Lower leg skin (tissue), 3 donors: ENCODE measurements at regions not wholly inside any gene's neighbourhood (a gene's known extent, or its start where the extent isn't known, plus 50 kb on each side); places are given as distances from the start of the nearest gene placed in this dataset.

Experiments used
- CTCF ChIP-seq, 3 donors: fragments of 450-650 bp; IDR thresholded peaks; one replicate each; pipeline ENCODE4 v1.5.1; 2016; ENCODE audit warnings: antibody characterized with exemption in 3 of 3, mild to moderate bottlenecking in 3 of 3, moderate library complexity in 2 of 3
- POLR2A ChIP-seq, 2 donors: fragments of 450-650 bp; IDR thresholded peaks; one replicate each; pipeline ENCODE4 v1.6.1; 2016 to 2017; ENCODE audit warnings: antibody characterized with exemption in 2 of 2, mild to moderate bottlenecking in 1 of 2, moderate library complexity in 1 of 2

GRCh38 chr6:829656-830055 lies 136.7 kb upstream of the EXOC2 start:
- TF ChIP-seq CTCF (IDR thresholded peaks at IDR 0.05), result no peak
- no peak for TF ChIP-seq POLR2A (IDR thresholded peaks at IDR 0.05)
